IPS-NIHi11 (cell line): ENCODE measurements at regions not wholly inside any gene's neighbourhood (a gene's known extent, or its start where the extent isn't known, plus 50 kb on each side); places are given as distances from the start of the nearest gene placed in this dataset.

Experiments
- DNase-seq: peaks from one replicate; pipeline ENCODE4 v3.0.0; 2012; ENCODE audit warnings: mixed read lengths, low spot score

DNA sequence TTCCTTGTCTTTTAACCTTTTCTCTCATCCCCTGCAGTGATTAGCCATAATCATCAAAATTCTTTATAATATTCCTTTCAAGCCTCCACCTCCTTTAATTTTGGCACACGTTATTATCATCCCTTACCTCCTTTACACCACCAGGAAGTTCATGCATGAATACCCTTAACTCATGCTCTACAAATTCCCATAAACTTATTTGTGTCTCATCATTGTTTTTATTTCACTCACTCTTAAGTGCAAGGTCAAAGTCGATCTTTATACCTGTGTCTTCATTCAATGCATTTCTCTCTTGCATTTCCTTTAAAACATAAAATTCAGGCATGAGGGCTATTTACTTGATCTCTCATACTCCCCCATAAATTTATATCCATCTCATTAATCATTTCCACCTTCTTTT, 1064.6 kb upstream of the CADM2 start:
- no peak for DNase-seq

DNA sequence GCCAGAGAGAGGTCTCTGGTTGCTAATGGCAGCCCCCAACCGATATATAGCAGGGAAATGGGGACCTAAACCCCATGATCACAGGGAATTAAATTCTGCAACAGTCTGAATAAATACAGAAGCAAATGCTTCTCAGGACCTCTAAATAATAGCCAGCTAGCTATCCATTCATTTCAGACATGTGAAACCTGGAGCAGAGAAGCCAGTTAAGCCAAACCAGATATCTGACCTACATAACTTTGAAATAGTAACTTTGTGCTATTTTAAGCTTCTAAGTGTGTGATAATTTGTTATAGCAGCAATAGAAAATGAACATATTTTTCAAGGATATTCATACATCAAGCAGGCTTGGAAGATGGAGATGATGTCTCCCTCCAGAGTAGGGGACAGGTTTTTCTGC, 1062.9 kb upstream of the CADM2 start:
- no peak for DNase-seq

DNA sequence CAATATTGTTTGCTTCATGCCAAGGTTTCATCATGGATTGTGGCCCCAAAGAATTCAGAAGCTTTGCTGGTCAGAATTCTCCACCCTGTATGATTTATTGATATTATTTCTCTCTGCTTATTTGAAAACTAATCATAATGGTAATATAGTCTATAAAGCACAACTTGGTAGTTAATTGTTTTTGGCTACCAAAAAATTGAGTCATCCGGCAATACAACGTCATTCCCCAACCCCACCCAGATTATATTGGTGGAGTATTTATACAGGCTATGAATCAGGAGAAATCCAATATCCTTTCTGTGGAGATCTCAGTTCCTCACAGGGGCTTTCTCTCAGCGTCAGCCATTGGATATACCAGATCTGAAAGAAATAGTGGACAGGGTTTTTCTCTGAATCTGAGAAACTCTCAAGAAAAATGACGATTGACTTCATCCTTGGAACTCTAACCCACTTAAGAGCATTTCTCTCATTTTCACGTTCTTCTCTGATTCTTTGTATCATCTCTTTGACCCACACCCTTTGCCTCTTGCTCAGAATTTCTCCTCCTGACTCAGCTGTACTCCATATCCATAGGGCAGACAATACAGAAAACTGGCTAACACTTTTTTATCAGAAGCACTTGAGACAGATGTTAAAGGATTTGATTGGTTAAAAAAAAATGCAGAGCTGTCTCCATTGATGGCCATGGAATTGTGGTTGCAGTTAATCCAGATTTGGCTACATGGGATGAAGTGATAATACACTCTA, 1055.8 kb upstream of the CADM2 start:
- no peak for DNase-seq

DNA sequence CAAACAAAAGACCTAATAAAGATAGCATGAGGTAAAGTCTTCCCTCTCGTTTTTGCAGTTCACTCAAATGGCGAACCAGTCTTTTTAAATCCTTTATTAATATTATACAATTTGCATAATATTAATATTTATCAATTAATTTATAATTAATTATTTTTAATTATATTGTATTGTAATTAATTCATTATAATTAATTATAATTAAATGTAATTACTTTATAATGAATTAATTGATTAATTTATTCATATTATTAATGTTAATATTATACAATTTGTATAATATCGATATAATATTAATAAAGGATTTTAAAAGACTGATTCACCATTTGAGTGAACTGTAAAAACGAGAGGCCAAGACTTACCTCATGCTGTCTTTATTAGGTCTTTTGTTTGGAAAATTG, 1045.4 kb upstream of the CADM2 start:
- no peak for DNase-seq

DNA sequence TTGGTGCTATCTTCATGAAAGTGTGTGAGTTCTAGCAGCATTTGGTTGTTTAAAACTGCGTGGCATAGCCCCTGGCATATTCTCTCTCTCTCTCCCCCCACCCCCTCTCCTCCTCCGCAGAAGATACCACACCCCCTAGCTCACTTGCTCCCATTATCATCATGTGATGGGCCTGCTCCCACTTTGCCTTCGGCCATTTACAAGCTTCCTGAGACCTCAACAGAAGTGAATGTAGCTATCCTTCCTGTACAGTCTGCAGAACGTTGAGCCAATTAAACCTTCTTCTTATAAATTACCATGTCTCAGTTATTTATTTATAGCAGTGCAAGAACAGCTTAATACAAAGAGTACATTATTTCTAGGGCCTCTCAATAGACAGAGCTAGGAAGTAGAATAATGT, 1032.5 kb upstream of the CADM2 start:
- DNase-seq = no peak

DNA sequence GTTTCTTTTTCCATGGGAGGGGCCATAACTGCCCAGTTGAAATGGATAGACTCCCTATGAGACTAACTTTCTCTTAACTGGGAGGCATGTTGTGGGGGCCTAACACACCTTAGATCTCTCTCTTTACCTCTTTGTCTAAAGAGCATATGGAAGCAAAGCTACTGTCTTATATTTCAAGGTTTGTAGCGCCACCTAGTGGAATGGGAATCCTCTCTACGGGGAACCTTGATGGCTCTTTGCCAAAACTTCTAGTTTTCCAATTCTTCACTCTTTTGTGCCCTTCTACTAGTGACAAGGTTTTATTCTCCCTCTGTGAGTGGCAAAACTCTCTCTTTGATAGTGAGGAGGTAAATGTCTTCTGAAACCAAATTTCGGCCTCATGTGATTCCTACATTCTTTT, 1030.4 kb upstream of the CADM2 start:
- peak; percentile 15 for DNase-seq

DNA sequence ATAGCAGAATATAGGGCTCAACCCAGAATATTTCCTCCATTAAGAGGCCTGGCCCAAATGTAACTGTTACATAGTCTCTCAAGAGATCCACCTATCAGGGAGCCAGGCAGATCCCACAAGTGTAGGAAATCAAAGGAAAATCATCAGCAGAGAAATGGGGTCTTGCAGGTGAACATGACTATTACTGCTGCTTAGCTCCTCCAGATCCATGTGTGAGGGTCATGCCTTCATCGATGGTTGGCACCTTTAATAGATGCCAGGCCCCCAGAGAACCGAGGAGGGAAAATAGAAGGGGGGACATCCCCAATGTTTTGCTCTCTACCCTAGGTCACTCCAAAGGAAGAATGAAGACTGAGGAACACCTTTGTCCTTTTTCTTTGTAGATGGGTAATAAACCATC, 1029.9 kb upstream of the CADM2 start:
- peak; percentile 9 for DNase-seq

DNA sequence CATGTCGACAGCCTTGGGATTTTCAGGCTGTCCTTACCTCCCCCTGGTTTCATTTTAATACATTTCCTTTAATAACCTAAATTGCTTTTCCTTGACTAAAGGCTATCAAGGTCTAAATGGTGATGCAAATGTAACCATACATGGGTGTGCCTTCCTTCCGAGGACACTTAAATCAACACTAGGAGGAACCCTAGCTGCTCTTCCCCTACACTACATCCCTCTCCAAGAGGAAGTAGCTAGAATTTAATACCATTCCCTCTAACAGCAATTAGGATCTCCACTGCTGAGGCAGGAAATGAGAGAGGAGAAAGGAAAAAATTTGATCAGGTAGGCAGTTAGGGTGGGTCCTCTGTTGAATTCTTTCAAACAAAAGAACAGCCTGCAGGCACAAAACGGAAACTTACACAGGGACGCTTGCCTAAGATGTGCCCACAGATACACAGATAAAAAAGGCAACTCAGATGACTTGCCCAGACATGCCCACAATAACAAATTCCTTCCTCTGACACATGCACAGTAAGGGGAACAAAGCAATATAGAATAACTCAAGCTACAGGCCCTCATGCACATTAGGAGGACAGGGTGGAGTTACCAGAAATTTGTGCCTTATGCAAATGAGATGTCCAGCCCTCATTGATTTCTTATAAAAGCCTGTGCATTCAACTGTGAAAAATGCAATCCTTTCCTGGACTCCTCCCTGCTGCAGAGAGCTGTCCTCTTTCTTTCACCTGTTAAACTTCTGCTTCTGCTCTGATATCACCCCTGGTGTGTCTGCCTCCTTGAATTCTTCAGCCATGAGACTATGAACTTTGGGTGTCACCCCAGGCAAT, 1024.4 kb upstream of the CADM2 start:
- no peak for DNase-seq

DNA sequence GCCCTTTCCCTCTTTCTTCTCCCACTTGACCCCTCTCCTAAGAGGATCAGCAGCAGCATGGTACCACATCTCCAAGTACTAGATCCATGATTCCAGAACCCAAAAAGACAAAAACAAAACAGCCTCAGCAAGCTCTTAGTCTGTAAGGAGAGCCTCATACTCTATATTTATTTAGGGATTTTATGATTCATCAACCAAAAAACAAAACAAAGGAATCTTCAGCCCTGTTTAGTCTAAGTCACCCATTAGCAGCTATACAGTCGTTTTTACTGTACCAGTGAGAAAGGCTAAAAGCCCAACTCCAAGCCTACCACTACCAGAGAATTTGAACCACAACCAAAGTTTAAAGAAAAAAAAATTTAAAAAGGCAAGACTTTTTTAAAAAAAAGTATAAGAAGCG, 1020.3 kb upstream of the CADM2 start:
- no peak for DNase-seq

DNA sequence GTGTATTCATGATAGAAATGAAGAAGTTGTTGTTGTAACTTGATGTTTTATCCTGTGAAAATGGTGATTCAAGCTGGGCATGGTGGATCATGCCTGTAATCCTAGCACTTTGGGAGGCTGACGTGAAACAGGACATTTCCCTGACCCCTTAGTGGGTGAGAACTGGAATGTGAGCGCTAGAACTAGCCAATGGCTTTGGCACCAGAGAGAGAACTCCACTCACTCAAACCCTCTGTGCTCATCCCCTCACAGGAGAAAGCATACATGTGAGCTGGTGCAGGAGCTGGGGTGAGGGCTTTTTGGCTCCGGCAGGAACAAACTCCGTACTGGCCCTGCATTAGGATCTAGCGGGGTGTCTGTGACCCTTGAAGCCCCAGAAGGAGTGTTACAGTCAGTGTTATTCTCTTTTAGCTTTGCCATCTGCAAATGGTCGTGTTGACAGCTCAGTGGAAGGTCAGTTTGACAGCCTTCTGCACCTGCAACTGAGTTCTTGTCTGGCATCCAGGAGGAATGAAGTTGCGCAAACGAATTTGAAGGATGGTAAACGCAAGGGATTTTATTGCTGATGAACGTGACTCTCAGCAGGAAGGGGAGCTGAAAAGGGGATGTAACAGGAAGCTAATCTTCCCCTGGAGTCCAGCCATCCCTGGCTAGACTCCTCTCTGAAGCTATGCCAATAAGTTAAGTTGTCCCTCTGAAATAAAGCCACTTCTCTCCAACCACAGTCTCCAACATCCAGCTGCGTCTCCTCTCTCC, 1016.6 kb upstream of the CADM2 start:
- DNase-seq = no peak

DNA sequence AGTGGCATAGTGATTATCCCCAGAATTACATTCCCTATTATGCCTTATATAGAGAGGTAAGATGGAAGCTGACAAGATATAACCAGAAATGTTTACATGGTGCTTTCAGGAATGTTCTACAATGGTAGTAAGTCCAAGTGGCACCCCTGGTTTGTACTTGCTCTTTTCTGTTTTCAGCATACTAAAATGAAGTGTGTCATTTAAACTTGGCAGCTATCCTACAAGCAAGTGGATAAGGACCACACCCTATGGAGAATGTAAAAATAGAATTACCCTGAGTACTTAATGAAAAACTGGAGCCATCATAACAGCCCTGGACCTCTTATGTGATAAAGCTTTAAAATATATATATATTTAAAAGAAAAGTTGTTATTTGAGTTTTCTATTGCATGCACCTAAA, 1012.7 kb upstream of the CADM2 start:
- DNase-seq = no peak

DNA sequence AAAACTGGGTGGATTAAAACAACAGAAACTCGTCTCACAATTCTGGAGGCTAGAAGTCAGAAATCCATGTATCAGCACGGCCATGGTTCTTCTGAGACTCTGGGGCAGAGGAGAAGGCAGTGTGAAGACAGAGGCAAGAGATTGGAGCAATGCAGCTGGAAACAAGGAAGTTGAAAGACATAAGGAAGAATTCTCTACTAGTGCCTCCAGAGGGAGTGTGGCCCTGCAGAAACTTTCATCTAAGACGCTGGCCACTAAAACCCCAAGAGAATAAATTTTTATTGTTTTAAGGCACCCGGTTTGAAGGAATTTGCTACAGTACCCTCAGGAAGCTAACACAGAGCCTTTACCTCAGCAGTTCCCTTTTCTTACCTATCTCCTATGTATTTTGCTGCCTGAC, 1012.2 kb upstream of the CADM2 start:
- no peak for DNase-seq

DNA sequence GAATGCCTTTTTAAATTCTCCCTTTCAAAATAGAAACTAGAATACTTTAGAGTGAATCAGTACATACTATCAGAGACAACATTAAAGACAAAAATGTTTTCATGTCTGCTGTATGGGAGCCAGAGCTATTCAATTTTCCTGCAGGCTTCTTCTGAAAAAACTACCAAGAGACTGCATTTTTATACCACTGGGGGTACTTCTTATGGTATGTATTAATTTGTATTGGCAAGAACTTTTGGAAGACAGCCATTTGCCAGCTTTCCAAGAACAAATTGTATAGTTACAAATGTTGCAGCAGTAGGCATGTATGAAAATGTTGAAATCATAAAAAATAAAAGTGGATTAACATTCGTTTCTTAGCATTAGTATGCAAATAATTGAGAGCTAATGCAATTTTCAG, 1010.0 kb upstream of the CADM2 start:
- DNase-seq = no peak

DNA sequence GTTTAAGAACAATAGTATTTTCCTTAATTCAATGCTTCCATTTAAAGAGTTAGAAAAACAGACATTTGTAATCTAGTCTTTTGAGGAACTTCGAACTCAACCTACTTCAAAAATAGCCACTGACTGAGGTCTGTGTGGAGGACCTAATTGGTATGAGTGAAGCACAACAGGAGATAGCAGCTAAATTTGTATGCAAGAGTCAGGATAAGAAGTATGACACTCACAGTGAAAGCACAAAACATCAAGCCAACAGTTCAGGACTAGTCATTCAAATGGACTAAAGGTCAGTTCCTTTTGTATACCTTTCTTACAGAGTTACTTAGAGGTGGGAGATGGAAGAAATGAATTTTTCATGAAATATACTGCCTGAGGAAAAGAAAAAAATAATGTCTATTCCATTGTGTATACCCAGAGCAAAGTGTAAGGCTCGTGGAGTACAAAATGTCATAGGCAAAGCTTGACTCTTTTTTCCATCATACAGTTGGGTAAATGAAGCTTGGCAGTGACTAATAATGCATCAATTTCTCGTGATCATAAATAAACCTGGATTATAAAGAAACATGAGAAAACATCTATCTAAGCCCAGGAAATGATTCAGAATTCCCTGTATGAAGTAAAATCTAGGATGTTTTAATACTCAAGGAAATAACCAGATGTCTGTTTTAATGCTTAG, 1005.2 kb upstream of the CADM2 start:
- no peak for DNase-seq

DNA sequence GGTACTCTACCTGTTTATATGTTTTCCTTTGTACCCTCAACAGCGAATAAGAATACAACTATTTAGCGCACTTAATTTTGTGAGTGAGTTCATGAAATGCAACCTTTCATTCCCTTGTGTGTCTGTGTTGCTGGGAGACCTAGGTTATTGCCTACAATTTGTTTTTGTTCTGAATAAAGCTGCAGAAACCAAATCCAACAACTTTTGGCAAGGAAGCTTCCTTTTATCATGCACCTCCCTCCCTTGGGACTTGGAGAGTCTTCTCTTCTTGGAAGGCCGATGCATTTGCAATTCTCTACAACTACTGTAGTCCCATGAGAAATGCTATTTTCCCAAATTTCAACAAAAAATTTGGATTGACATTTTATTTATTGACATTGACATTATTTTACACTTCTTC, 1002.4 kb upstream of the CADM2 start:
- DNase-seq = no peak

DNA sequence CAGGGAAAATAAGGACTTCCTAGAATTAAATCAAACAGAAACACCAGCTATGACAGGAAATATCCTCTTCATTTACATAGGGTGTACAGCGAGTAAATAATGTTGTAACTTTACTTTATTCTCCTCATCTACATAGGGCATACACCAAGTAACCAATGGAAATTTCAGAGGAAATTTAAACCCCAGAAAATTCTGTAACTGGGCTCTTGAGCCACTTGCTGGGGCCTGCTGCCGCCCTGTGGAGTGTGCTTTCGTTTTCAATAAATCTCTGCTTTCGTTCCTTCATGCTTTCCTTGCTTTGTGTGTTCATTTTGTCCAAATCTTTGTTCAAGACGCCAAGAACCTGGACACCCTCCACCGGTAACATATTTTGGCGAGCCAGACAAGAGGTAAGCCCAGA, 990.4 kb upstream of the CADM2 start:
- DNase-seq = no peak

DNA sequence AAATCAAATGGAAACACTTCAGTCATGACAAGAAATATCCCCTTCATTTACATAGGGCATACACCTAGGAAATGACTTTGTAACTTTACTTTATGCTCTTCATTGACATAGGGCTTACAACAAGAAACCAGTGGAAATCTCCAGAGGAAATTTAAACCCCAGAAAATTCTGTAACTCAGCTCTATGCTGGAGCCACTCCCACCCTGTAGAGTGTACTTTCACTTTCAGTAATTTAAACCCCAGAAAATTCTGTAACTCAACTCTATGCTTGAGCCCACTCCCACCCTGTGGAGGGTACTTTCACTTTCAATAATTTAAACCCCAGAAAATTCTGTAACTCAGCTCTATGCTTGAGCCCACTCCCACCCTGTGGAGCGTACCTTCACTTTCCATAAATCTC, 987.1 kb upstream of the CADM2 start:
- DNase-seq = no peak

DNA sequence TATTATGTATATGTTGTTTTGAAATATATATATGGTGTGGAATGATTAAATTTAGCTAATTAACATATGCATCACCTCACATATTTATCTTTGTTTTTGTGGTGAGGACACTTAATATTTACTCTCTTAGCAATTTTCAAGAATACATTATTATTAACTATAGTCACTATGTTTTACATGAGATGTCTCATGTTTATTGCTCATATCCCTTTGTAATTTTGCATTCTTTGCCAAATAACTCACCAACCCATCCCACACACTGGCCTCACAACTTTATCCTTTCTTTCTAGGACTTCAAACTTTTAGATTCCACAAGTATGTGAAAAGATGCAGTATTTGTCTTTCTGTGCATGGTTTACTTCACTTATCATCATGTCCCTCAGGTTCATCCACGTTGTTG, 950.2 kb upstream of the CADM2 start:
- DNase-seq = no peak

DNA sequence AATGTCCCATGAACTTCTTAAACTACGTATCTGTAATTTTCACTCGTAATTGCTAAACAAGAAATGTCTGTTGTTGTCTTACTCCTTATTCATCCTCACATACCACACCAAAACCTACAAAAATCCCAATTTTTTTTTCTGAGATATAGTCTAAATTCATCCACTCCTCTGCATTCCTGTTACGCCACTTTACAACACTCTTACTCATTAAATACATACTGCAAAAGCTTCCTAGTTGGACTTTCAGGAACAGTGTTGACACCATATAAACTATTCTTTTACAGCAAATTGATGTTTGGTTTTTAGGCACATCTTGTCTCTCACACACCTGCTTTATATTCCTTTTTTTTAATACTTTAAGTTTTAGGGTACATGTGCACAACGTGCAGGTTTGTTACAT, 934.9 kb upstream of the CADM2 start:
- DNase-seq = no peak

DNA sequence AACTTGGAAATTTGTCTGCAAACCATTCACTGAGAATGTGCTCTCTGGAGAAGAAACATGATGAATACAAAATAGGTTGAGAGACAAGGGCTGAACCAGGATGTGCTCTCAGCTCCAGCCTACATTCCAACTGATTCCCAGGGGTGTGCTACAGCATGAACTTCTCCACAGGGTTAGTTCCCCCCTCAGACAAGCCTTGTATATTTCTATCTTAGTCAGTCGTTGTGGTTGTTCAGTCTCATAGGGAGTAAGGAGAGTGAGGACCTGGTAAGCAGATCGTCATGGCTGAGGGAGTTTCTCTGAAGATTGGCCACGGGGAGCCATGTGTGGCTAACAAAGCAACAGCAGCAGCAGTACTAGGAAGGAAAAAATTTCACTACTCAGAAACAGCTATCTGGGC, 919.7 kb upstream of the CADM2 start:
- no peak for DNase-seq

DNA sequence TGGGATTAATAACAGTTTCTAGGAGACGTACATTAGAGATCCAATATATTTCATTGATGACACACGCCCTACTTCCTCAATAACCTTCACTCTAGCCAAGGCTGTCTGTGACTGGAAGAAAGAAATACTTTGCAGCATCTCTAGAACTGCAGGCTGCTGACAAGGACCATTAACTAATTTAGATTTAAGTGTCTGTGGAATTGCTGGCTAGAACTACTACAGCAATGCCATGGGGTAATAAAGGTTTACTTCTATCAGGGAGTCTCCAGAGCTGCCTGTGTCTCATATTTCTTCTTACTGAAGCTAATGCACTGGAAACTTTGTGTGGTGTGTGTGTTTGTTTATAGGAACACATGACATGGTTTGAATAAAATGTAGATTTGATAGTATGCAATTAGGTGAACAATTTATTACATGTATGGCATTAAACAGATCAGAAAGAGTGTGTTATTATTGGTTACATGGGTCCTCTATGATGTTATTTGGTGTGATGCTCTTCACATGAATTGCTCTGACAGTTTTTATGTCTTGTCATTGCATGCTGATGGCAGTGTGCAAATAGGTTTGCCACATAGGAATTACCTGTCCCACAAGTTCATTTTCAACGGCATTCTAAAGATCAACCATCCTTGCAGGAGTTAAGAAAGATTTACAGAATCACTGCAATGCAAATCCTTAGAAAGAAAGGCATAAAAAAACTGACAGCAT, 916.2 kb upstream of the CADM2 start:
- no peak for DNase-seq

DNA sequence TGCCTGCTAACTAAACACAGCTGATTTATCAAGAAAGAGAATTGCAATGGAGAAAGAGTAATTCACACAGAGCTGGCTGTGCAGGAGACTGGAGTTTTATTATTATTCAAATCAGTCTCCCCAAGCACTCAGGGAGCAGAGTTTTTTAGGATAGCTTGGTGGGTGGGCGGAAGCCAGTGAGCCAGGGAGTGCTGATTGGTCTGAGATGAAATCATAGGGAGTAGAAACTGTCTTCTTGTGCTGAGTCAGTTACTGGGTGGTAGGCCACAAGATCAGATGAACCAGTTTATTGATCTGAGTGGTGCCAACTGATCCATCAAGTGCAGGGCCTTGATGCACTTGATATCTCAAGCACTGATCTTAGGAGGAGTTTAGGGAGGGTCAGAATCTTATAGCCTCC, 891.9 kb upstream of the CADM2 start:
- peak; percentile 10 for DNase-seq
